ENCODE measurements at regions not wholly inside any gene's neighbourhood (a gene's known extent, or its start where the extent isn't known, plus 50 kb on each side); places are given as distances from the start of the nearest gene placed in this dataset.

DNA sequence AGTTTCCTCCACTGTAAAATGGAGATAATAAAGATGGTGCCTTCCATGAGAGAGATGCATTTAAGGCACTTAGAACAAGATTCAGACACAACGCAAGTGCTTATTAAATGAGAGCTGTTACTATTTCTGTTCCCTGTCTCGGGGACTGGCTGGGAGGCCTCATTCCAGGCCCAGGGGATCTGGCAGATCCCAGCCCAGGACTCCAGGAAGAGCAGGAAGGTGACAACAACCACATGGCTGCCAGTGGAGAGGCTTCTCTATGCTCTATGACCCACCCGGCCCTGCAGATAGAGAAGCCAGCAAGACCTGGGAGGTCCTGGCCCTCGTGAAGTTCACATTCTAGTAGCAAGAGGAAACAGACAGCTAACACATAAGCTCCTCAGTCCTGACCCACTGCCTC lies 175.5 kb downstream of the ACTL8 start:
- Histone ChIP-seq H3K36me3 (no peaks in the 10 kb centered on the region), H3K27me3 (replicated peaks in 1 of 7) (peaks cover 0 to 90% (median 4%) of the 10 kb centered on the region in 7 donors), H3K4me3 (no peak overlapping the region), H3K27ac (no peak overlapping the region), H3K9me3 (peaks cover 0 to 11% (median 0%) of the 10 kb centered on the region in 8 donors), H3K4me1 (no peaks in the 10 kb centered on the region)
- DNase-seq, result peak; percentile 32
- WGBS, 5 donors, result 51 to 68% (median 59%) methylated on average over 4 of the region's 4 CpGs
- no peak for TF ChIP-seq POLR2A (IDR thresholded peaks at IDR 0.05)
- TF ChIP-seq POLR2AphosphoS5 (IDR thresholded peaks at IDR 0.05), result no peak
- TF ChIP-seq, protein P1, sequence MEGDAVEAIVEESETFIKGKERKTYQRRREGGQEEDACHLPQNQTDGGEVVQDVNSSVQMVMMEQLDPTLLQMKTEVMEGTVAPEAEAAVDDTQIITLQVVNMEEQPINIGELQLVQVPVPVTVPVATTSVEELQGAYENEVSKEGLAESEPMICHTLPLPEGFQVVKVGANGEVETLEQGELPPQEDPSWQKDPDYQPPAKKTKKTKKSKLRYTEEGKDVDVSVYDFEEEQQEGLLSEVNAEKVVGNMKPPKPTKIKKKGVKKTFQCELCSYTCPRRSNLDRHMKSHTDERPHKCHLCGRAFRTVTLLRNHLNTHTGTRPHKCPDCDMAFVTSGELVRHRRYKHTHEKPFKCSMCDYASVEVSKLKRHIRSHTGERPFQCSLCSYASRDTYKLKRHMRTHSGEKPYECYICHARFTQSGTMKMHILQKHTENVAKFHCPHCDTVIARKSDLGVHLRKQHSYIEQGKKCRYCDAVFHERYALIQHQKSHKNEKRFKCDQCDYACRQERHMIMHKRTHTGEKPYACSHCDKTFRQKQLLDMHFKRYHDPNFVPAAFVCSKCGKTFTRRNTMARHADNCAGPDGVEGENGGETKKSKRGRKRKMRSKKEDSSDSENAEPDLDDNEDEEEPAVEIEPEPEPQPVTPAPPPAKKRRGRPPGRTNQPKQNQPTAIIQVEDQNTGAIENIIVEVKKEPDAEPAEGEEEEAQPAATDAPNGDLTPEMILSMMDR (IDR thresholded peaks at IDR 0.05 in 8 of 11, conservative IDR thresholded peaks at IDR 0.05 in 3 of 11), result no peak
- intact Hi-C loops (cut with DNase I; ENCODE audit: low total_unique reads), result no loop called here

DNA sequence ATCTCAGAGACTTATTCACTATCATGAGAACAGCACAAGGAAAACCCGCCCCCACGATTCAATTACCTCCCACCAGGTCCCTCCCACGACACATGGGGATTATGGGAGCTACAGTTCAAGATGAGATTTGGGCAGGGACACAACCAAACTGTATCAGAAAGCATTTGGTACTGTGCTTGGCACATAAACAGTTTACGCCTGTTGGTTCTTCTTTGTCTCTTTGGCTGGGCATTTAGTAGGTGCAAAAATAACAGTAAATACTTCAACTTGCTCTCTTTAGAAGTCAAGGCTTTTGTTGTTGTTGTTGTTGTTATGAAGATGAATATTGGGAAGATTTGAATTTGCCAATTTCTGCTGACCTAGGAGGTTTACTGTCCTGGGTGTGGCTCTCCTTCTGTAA lies 175.4 kb upstream of the IGSF21 start:
- DNase-seq, result peak; percentile 4
- no peak for TF ChIP-seq POLR2AphosphoS5 (IDR thresholded peaks at IDR 0.05)
- no peak for TF ChIP-seq POLR2A (IDR thresholded peaks at IDR 0.05)
- TF ChIP-seq, protein P1 (IDR thresholded peaks at IDR 0.05 in 8 of 11, conservative IDR thresholded peaks at IDR 0.05 in 3 of 11), result no peak
- no peak overlapping the region for H3K4me3 ChIP-seq
- H3K4me1 ChIP-seq, result no peaks in the 10 kb centered on the region
- H3K27ac ChIP-seq, result no peak overlapping the region
- peaks cover 0 to 11% (median 0%) of the 10 kb centered on the region in 8 donors for H3K9me3 ChIP-seq
- intact Hi-C loops (cut with DNase I; ENCODE audit: low total_unique reads), result no loop called here
- peaks cover 0 to 75% (median 4%) of the 10 kb centered on the region in 7 donors for H3K27me3 ChIP-seq (replicated peaks in 1 of 7)
- H3K36me3 ChIP-seq, result no peaks in the 10 kb centered on the region
- WGBS, 5 donors, result 68 to 85% (median 75%) methylated on average over 3 to 4 of the region's 4 CpGs

DNA sequence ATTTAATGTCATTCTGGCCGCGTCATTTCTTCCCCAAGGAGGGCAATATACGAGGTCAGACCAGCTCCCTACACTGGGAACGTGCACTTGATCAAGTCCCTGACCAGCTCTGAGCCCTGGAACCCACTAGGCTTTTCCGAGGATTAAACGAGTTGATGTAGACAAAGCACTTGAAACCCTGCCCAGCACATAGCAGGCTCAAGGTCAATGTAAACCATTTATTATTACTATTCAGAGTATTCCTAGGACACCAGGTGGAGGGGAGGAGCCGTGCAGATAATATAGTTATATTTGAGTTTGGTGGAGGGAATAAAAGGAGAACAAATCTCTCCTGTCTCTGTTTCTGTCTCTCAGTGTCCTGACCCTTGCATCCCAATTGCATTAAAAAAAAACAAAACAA lies 174.1 kb upstream of the IGSF21 start:
- TF ChIP-seq, protein P1 (IDR thresholded peaks at IDR 0.05 in 8 of 11, conservative IDR thresholded peaks at IDR 0.05 in 3 of 11), result no peak
- TF ChIP-seq POLR2AphosphoS5 (IDR thresholded peaks at IDR 0.05) (no peak), POLR2A (IDR thresholded peaks at IDR 0.05) (no peak)
- no peak for DNase-seq
- 63 to 79% (median 67%) methylated on average over 7 of the region's 7 CpGs for WGBS, 5 donors

DNA sequence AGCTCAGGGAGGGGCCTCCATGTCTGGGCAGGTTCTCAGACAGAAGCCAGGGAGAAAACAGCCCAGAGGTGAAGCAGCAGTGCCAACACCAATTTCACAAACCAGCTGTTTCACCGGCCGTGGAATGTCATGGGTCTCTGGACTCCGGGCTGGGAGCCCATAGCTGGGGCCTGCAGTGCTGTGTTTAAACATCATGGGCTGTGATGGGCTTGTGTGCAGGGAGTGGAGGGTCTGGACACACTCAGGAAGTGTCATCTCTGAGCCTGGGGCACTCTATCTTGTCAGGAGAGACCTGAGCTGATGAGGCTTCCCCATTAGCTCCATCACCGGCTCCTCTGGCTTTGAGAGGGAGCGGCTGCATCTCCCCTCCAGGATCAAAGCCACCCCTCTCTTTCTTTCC lies 173.6 kb upstream of the IGSF21 start:
- Histone ChIP-seq H3K9me3 (peaks cover 0 to 11% (median 0%) of the 10 kb centered on the region in 8 donors), H3K27me3 (replicated peaks in 1 of 7) (peaks cover 0 to 68% (median 4%) of the 10 kb centered on the region in 7 donors), H3K4me3 (no peak overlapping the region), H3K4me1 (no peaks in the 10 kb centered on the region), H3K27ac (no peak overlapping the region), H3K36me3 (no peaks in the 10 kb centered on the region)
- WGBS, 5 donors, result 60 to 75% (median 65%) methylated on average over 5 of the region's 5 CpGs
- TF ChIP-seq POLR2A (IDR thresholded peaks at IDR 0.05), result no peak
- no peak for TF ChIP-seq POLR2AphosphoS5 (IDR thresholded peaks at IDR 0.05)
- TF ChIP-seq, protein P1 (IDR thresholded peaks at IDR 0.05 in 8 of 11, conservative IDR thresholded peaks at IDR 0.05 in 3 of 11), result no peak
- DNase-seq, result peak; percentile 50
- intact Hi-C loops (cut with DNase I; ENCODE audit: low total_unique reads), result no loop called here

More for the DNA sequence above, 174.1 kb upstream of the IGSF21 start:
- Histone ChIP-seq H3K27ac (no peak overlapping the region), H3K4me3 (no peak overlapping the region), H3K27me3 (replicated peaks in 1 of 7) (peaks cover 0 to 70% (median 4%) of the 10 kb centered on the region in 7 donors), H3K4me1 (no peaks in the 10 kb centered on the region), H3K36me3 (no peaks in the 10 kb centered on the region), H3K9me3 (peaks cover 0 to 11% (median 0%) of the 10 kb centered on the region in 8 donors)
- intact Hi-C loops (cut with DNase I; ENCODE audit: low total_unique reads), result no loop called here

Data from spleen (tissue), 11 donors.